ENCODE measurements at regions not wholly inside any gene's neighbourhood (a gene's known extent, or its start where the extent isn't known, plus 50 kb on each side); places are given as distances from the start of the nearest gene placed in this dataset.

- TF ChIP-seq JUND (IDR thresholded peaks at IDR 0.05; ENCODE audit: low read length) (no peak), NRF1 (IDR thresholded peaks at IDR 0.05; ENCODE audit: low read depth, low read length) (no peak)
Observed at GRCh38 chr1:79822053-79822452, 815.5 kb upstream of the ADGRL4 start (continued).

Data from H1 (cell line).